ENCODE measurements at regions not wholly inside any gene's neighbourhood (a gene's known extent, or its start where the extent isn't known, plus 50 kb on each side); places are given as distances from the start of the nearest gene placed in this dataset.

- H3K9me3 Mint-ChIP-seq (ENCODE audit: unreplicated experiment): no peaks in the 10 kb centered on the region
- no peak overlapping the region for H3K27ac Mint-ChIP-seq (ENCODE audit: low read depth, unreplicated experiment)
- H3K4me1 Mint-ChIP-seq (ENCODE audit: insufficient read depth, unreplicated experiment): no peaks in the 10 kb centered on the region
- ChIA-PET CTCF (interaction anchor here (0.8 kb wide), 1 partner anchor 620 kb away, joined by 3 read pairs; no protein-coding TSS in a partner anchor), POLR2A (no interaction called here)
- no TSS peak for BruUV-seq (replicated peaks)
- no peaks in the 10 kb centered on the region for H3K27me3 Mint-ChIP-seq (ENCODE audit: insufficient read depth, unreplicated experiment)
- no peaks in the 10 kb centered on the region for H3K36me3 Mint-ChIP-seq (ENCODE audit: insufficient read depth, unreplicated experiment)
- TF ChIP-seq, protein P1, sequence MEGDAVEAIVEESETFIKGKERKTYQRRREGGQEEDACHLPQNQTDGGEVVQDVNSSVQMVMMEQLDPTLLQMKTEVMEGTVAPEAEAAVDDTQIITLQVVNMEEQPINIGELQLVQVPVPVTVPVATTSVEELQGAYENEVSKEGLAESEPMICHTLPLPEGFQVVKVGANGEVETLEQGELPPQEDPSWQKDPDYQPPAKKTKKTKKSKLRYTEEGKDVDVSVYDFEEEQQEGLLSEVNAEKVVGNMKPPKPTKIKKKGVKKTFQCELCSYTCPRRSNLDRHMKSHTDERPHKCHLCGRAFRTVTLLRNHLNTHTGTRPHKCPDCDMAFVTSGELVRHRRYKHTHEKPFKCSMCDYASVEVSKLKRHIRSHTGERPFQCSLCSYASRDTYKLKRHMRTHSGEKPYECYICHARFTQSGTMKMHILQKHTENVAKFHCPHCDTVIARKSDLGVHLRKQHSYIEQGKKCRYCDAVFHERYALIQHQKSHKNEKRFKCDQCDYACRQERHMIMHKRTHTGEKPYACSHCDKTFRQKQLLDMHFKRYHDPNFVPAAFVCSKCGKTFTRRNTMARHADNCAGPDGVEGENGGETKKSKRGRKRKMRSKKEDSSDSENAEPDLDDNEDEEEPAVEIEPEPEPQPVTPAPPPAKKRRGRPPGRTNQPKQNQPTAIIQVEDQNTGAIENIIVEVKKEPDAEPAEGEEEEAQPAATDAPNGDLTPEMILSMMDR (IDR thresholded peaks at IDR 0.05; ENCODE audit: unreplicated experiment): no peak
- H3K4me3 Mint-ChIP-seq (ENCODE audit: unreplicated experiment): no peak overlapping the region
- no peak for DNase-seq (ENCODE audit: unreplicated experiment)
- intact Hi-C loops (cut with micrococcal nuclease): no loop called here
These were observed 298.6 kb downstream of the DHX15 start for GRCh38 chr4:24285759-24286158.

GRCh38 chr4:24282446-24282845 is 301.9 kb downstream of the DHX15 start:
- H3K4me3 Mint-ChIP-seq (ENCODE audit: unreplicated experiment): no peak overlapping the region
- no peaks in the 10 kb centered on the region for H3K36me3 Mint-ChIP-seq (ENCODE audit: insufficient read depth, unreplicated experiment)
- no peaks in the 10 kb centered on the region for H3K9me3 Mint-ChIP-seq (ENCODE audit: unreplicated experiment)
- TF ChIP-seq, protein P1 (IDR thresholded peaks at IDR 0.05; ENCODE audit: unreplicated experiment): no peak
- no peak for DNase-seq (ENCODE audit: unreplicated experiment)
- no peaks in the 10 kb centered on the region for H3K27me3 Mint-ChIP-seq (ENCODE audit: insufficient read depth, unreplicated experiment)
- no TSS peak for BruUV-seq (replicated peaks)
- CTCF ChIA-PET: interaction anchor here (0.7 kb wide), 1 partner anchor 20 kb away, joined by 4 read pairs; no protein-coding TSS in a partner anchor
- H3K27ac Mint-ChIP-seq (ENCODE audit: low read depth, unreplicated experiment): no peak overlapping the region
- H3K4me1 Mint-ChIP-seq (ENCODE audit: insufficient read depth, unreplicated experiment): no peaks in the 10 kb centered on the region
- intact Hi-C loops (cut with micrococcal nuclease): no loop called here
- POLR2A ChIA-PET: no interaction called here

DNA sequence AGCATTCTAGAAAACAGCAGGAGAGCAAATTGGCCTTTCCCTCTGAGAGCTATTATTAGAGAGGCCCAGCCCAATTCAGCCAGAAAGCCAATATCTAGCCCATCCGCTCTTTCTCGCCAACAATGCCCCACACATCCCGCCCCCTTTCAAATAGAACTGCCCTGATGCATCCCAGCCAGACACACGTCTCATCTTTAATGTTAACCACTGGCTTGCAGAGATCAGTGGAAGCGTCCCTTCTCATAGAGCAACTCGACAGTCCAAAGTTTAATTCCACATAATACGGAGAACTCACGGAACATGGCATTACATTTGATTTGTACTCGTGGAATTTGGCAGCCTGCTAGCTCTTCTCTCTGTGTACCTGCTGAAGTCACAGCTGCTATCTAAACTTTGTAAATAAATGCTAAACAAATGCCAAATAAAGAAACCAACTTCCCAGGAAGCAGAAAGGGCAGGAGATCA is 304.4 kb downstream of the DHX15 start:
- no peaks in the 10 kb centered on the region for H3K36me3 Mint-ChIP-seq (ENCODE audit: insufficient read depth, unreplicated experiment)
- POLR2A ChIA-PET: no interaction called here
- DNase-seq (ENCODE audit: unreplicated experiment): no peak
- BruUV-seq (replicated peaks): no TSS peak
- CTCF ChIA-PET: interaction anchor here (0.6 kb wide), 1 partner anchor 693 kb away, joined by 4 read pairs; no protein-coding TSS in a partner anchor
- no peak overlapping the region for H3K27ac Mint-ChIP-seq (ENCODE audit: low read depth, unreplicated experiment)
- H3K4me1 Mint-ChIP-seq (ENCODE audit: insufficient read depth, unreplicated experiment): no peaks in the 10 kb centered on the region
- no peaks in the 10 kb centered on the region for H3K27me3 Mint-ChIP-seq (ENCODE audit: insufficient read depth, unreplicated experiment)
- H3K4me3 Mint-ChIP-seq (ENCODE audit: unreplicated experiment): no peak overlapping the region
- intact Hi-C loops (cut with micrococcal nuclease): no loop called here
- TF ChIP-seq, protein P1 (IDR thresholded peaks at IDR 0.05; ENCODE audit: unreplicated experiment): no peak
- H3K9me3 Mint-ChIP-seq (ENCODE audit: unreplicated experiment): no peaks in the 10 kb centered on the region

- intact Hi-C loops (cut with micrococcal nuclease): no loop called here
- no peak for DNase-seq (ENCODE audit: unreplicated experiment)
- ChIA-PET POLR2A (interaction anchor here (1.0 kb wide), 1 partner anchor 11 kb away, joined by 3 read pairs; no protein-coding TSS in a partner anchor), CTCF (no interaction called here)
- BruUV-seq (replicated peaks): no TSS peak
- Mint-ChIP-seq H3K4me3 (ENCODE audit: unreplicated experiment) (no peak overlapping the region), H3K36me3 (ENCODE audit: insufficient read depth, unreplicated experiment) (no peaks in the 10 kb centered on the region), H3K27me3 (ENCODE audit: insufficient read depth, unreplicated experiment) (no peaks in the 10 kb centered on the region), H3K27ac (ENCODE audit: low read depth, unreplicated experiment) (no peak overlapping the region), H3K4me1 (ENCODE audit: insufficient read depth, unreplicated experiment) (peaks cover 1% of the 10 kb centered on the region), H3K9me3 (ENCODE audit: unreplicated experiment) (no peaks in the 10 kb centered on the region)
- TF ChIP-seq, protein P1 (IDR thresholded peaks at IDR 0.05; ENCODE audit: unreplicated experiment): no peak
These were observed 304.9 kb downstream of the DHX15 start for GRCh38 chr4:24279469-24279868.
